Fibroblast of lung (primary cell): ENCODE measurements at regions not wholly inside any gene's neighbourhood (a gene's known extent, or its start where the extent isn't known, plus 50 kb on each side); places are given as distances from the start of the nearest gene placed in this dataset.

ENCODE experiments used
- DNase-seq, 2 donors: peaks; one replicate each; pipeline versions ENCODE4 v3.0.0 to v3.0.0-alpha.2; 2010; ENCODE audit warnings: low read depth in 2 of 2
- H2AFZ ChIP-seq: 2 replicates; pipeline ENCODE4 v1.5.1; 2012; ENCODE audit warnings: low read length, control low read depth, inconsistent platforms
- H3K27ac ChIP-seq: 2 replicates; pipeline ENCODE4 v1.5.1; 2011; ENCODE audit warnings: low read length, control low read depth; ENCODE audit not compliant: insufficient read depth
- H3K27me3 ChIP-seq: 2 replicates; pipeline ENCODE4 v1.5.1; 2011; ENCODE audit warnings: mild to moderate bottlenecking, low read length; ENCODE audit not compliant: control insufficient read depth, insufficient read depth
- H3K36me3 ChIP-seq: 2 replicates; pipeline ENCODE4 v1.5.1; 2011; ENCODE audit warnings: low read length; ENCODE audit not compliant: control insufficient read depth, insufficient read depth
- H3K4me1 ChIP-seq: 2 replicates; pipeline ENCODE4 v1.5.1; 2011; ENCODE audit warnings: low read length; ENCODE audit not compliant: control insufficient read depth, insufficient read depth; ENCODE audit errors: extremely low read depth
- H3K4me2 ChIP-seq: 2 replicates; pipeline ENCODE4 v1.5.1; 2011; ENCODE audit warnings: low read length, control low read depth; ENCODE audit not compliant: insufficient read depth; ENCODE audit errors: extremely low read depth
- H3K4me3 ChIP-seq, 4 experiments: fragments of 200-600 bp in 1 of 4; sonication (generic) in 1 of 4; replicated peaks in 1 of 4; 2 replicates each; pipeline ENCODE4 v1.5.1; 2011 to 2016; ENCODE audit warnings: low read length in 4 of 4, low read depth in 3 of 4, mild to moderate bottlenecking in 3 of 4, control low read depth in 2 of 4, inconsistent platforms in 1 of 4, mixed read lengths in 1 of 4; ENCODE audit not compliant: insufficient read depth in 1 of 4; ENCODE audit errors: control extremely low read depth in 1 of 4
- H3K79me2 ChIP-seq: 2 replicates; pipeline ENCODE4 v1.5.1; 2012; ENCODE audit warnings: mild to moderate bottlenecking, low read length, inconsistent platforms; ENCODE audit not compliant: control insufficient read depth, insufficient read depth
- H3K9ac ChIP-seq: 2 replicates; pipeline ENCODE4 v1.5.1; 2011; ENCODE audit warnings: mild to moderate bottlenecking, low read length, control low read depth; ENCODE audit not compliant: insufficient read depth
- H3K9me3 ChIP-seq: 2 replicates; pipeline ENCODE4 v1.5.1; 2012; ENCODE audit warnings: low read depth, low read length; ENCODE audit not compliant: control insufficient read depth, insufficient read depth
- H4K20me1 ChIP-seq: 2 replicates; pipeline ENCODE4 v1.5.1; 2011; ENCODE audit warnings: low read length; ENCODE audit not compliant: control insufficient read depth, insufficient read depth; ENCODE audit errors: extremely low read depth
- CTCF ChIP-seq, 2 donors: IDR thresholded peaks in 1 of 2; conservative IDR thresholded peaks in 1 of 2; 1 replicate in 1 of 2; 2 replicates in 1 of 2; pipeline ENCODE4 v1.5.1; 2011 to 2012; ENCODE audit warnings: low read length in 2 of 2, control low read depth in 1 of 2, inconsistent platforms in 1 of 2, low read depth in 1 of 2, mild to moderate bottlenecking in 1 of 2
- EZH2 ChIP-seq: IDR thresholded peaks from 2 replicates; pipeline ENCODE4 v1.5.1; 2012; ENCODE audit warnings: low read length, control low read depth, mild to moderate bottlenecking; ENCODE audit errors: missing control alignments

GRCh38 chr4:128354205-128354821, 66.7 kb upstream of the PGRMC2 start:
- peaks cover 29% of the 10 kb centered on the region for H3K4me1 ChIP-seq
- no peak overlapping the region for H2AFZ ChIP-seq

GRCh38 chr4:128353791-128354190, 66.2 kb upstream of the PGRMC2 start:
- TF ChIP-seq EZH2 (no peak), CTCF (conservative IDR thresholded peaks at IDR 0.05 in 1 of 2, IDR thresholded peaks at IDR 0.05 in 1 of 2; ENCODE audit: low read depth in 1 of 2, low read length in 2 of 2) (no peak)
- H3K4me3 ChIP-seq = no peak overlapping the region
- H2AFZ ChIP-seq = no peak overlapping the region
- H3K79me2 ChIP-seq = no peaks in the 10 kb centered on the region
- no peaks in the 10 kb centered on the region for H4K20me1 ChIP-seq
- peak overlapping the region; percentile 85 for H3K27ac ChIP-seq
- H3K9me3 ChIP-seq = no peaks in the 10 kb centered on the region
- H3K27me3 ChIP-seq = no peaks in the 10 kb centered on the region
- no peak overlapping the region for H3K4me2 ChIP-seq
- no peaks in the 10 kb centered on the region for H3K36me3 ChIP-seq
- no peak overlapping the region for H3K9ac ChIP-seq
- H3K4me1 ChIP-seq = peaks cover 28% of the 10 kb centered on the region
- DNase-seq = peak; percentile 52 to 82

More at GRCh38 chr4:128354205-128354821, 66.7 kb upstream of the PGRMC2 start:
- H3K79me2 ChIP-seq = no peaks in the 10 kb centered on the region
- H3K27me3 ChIP-seq = no peaks in the 10 kb centered on the region
- H3K9me3 ChIP-seq = no peaks in the 10 kb centered on the region
- H3K36me3 ChIP-seq = no peaks in the 10 kb centered on the region
- peak overlapping the region; percentile 42 for H3K4me2 ChIP-seq
- H3K27ac ChIP-seq = peak overlapping the region; percentile 85
- no peak overlapping the region for H3K4me3 ChIP-seq
- no peak overlapping the region for H3K9ac ChIP-seq
- DNase-seq = peak; percentile 88 to 97
- H4K20me1 ChIP-seq = no peaks in the 10 kb centered on the region
- TF ChIP-seq EZH2 (no peak), CTCF (conservative IDR thresholded peaks at IDR 0.05 in 1 of 2, IDR thresholded peaks at IDR 0.05 in 1 of 2; ENCODE audit: low read depth in 1 of 2, low read length in 2 of 2) (no peak)

- TF ChIP-seq CTCF (conservative IDR thresholded peaks at IDR 0.05 in 1 of 2, IDR thresholded peaks at IDR 0.05 in 1 of 2; ENCODE audit: low read depth in 1 of 2, low read length in 2 of 2) (no peak), EZH2 (no peak)
- no peak overlapping the region for H3K27ac ChIP-seq
- H3K27me3 ChIP-seq = no peaks in the 10 kb centered on the region
- peaks cover 30% of the 10 kb centered on the region for H3K4me1 ChIP-seq
- no peaks in the 10 kb centered on the region for H4K20me1 ChIP-seq
- H3K79me2 ChIP-seq = no peaks in the 10 kb centered on the region
- no peak overlapping the region for H3K4me2 ChIP-seq
- H3K36me3 ChIP-seq = no peaks in the 10 kb centered on the region
- DNase-seq = no peak
- no peak overlapping the region for H2AFZ ChIP-seq
- H3K4me3 ChIP-seq = no peak overlapping the region
- H3K9ac ChIP-seq = no peak overlapping the region
- no peaks in the 10 kb centered on the region for H3K9me3 ChIP-seq
Observed at GRCh38 chr4:128351502-128351901, 63.9 kb upstream of the PGRMC2 start.
